ENCODE measurements at regions not wholly inside any gene's neighbourhood (a gene's known extent, or its start where the extent isn't known, plus 50 kb on each side); places are given as distances from the start of the nearest gene placed in this dataset.

GRCh38 chr12:22981711-22982110 is 356.7 kb downstream of the ETNK1 start:
- H3K27me3 Mint-ChIP-seq (ENCODE audit: insufficient read depth, low read depth, poor library complexity): peaks cover 2% of the 10 kb centered on the region
- H3K27me3 ChIP-seq (ENCODE audit: insufficient read depth): no peaks in the 10 kb centered on the region
- H3K9me3 Mint-ChIP-seq: no peaks in the 10 kb centered on the region
- H3K4me2 ChIP-seq: no peak overlapping the region
- H3K4me3 ChIP-seq: no peak overlapping the region
- no peaks in the 10 kb centered on the region for H4K20me1 ChIP-seq (replicated peaks; ENCODE audit: insufficient read depth)
- no peaks in the 10 kb centered on the region for H3K79me2 ChIP-seq (replicated peaks; ENCODE audit: insufficient read depth)
- no peaks in the 10 kb centered on the region for H3K36me3 Mint-ChIP-seq (ENCODE audit: low read depth)
- TF ChIP-seq REST (IDR thresholded peaks at IDR 0.05; ENCODE audit: unreplicated experiment) (no peak), CTCF (conservative IDR thresholded peaks at IDR 0.05; ENCODE audit: low read depth in 2 of 2) (peak in 1 of 2 experiments; percentile 52; a peak in 2 of 4 replicates), EZH2 (IDR thresholded peaks at IDR 0.05; ENCODE audit: low read depth, unreplicated experiment) (no peak), POLR2AphosphoS5 (IDR thresholded peaks at IDR 0.05; ENCODE audit: low read depth) (no peak), JUNB (IDR thresholded peaks at IDR 0.05; ENCODE audit: unreplicated experiment) (no peak)
- ATAC-seq (peak; percentile 47; the same call in 2 of the 3 replicates), DNase-seq (ENCODE audit: low spot score) (peak; percentile 27)
- no peaks in the 10 kb centered on the region for H3K9me2 ChIP-seq (ENCODE audit: insufficient read depth)
- no peaks in the 10 kb centered on the region for H3K4me1 ChIP-seq (ENCODE audit: insufficient read depth)
- H3K4me3 Mint-ChIP-seq: no peak overlapping the region
- no peaks in the 10 kb centered on the region for H3K36me3 ChIP-seq (ENCODE audit: insufficient read depth)
- no peak overlapping the region for H3K27ac Mint-ChIP-seq
- no peaks in the 10 kb centered on the region for H3F3A ChIP-seq (replicated peaks; ENCODE audit: low read depth)
- H3K4me1 Mint-ChIP-seq: no peaks in the 10 kb centered on the region
- H3K27ac ChIP-seq (ENCODE audit: low read depth): no peak overlapping the region
- H2AFZ ChIP-seq: no peak overlapping the region

GRCh38 chr12:22982635-22983034 is 357.7 kb downstream of the ETNK1 start:
- DNase-seq (ENCODE audit: low spot score): no peak
- Mint-ChIP-seq H3K9me3 (no peaks in the 10 kb centered on the region), H3K4me3 (no peak overlapping the region), H3K4me1 (peaks cover 5% of the 10 kb centered on the region), H3K36me3 (ENCODE audit: low read depth) (no peaks in the 10 kb centered on the region), H3K27ac (no peak overlapping the region), H3K27me3 (ENCODE audit: insufficient read depth, low read depth, poor library complexity) (peaks cover 2% of the 10 kb centered on the region)
- peak; percentile 65 for ATAC-seq
- Histone ChIP-seq H3K4me1 (ENCODE audit: insufficient read depth) (no peaks in the 10 kb centered on the region), H3K4me3 (no peak overlapping the region), H3K36me3 (ENCODE audit: insufficient read depth) (no peaks in the 10 kb centered on the region), H3K27me3 (ENCODE audit: insufficient read depth) (no peaks in the 10 kb centered on the region), H3F3A (replicated peaks; ENCODE audit: low read depth) (no peaks in the 10 kb centered on the region), H3K9me2 (ENCODE audit: insufficient read depth) (no peaks in the 10 kb centered on the region), H2AFZ (no peak overlapping the region; the same call in 1 of the 2 replicates), H3K27ac (ENCODE audit: low read depth) (no peak overlapping the region), H3K79me2 (replicated peaks; ENCODE audit: insufficient read depth) (no peaks in the 10 kb centered on the region), H3K4me2 (no peak overlapping the region), H4K20me1 (replicated peaks; ENCODE audit: insufficient read depth) (no peaks in the 10 kb centered on the region)
- TF ChIP-seq JUNB (IDR thresholded peaks at IDR 0.05; ENCODE audit: unreplicated experiment): no peak

All from GM23338 (cell line).